ENCODE measurements at regions not wholly inside any gene's neighbourhood (a gene's known extent, or its start where the extent isn't known, plus 50 kb on each side); places are given as distances from the start of the nearest gene placed in this dataset.

GRCh38 chr13:99691552-99691951, 190.3 kb downstream of the TM9SF2 start:
- Histone ChIP-seq H3K9ac (ENCODE audit: insufficient read depth, low read depth, low read length) (no peak overlapping the region), H3K79me2 (ENCODE audit: insufficient read depth, low read length) (no peaks in the 10 kb centered on the region), H3K4me2 (ENCODE audit: low read depth, low read length) (no peak overlapping the region), H3K36me3 (replicated peaks in 1 of 2; ENCODE audit: control insufficient read depth in 1 of 2, insufficient read depth in 2 of 2, low read length in 2 of 2) (no peaks in the 10 kb centered on the region), H3K9me3 (ENCODE audit: low read length) (no peaks in the 10 kb centered on the region), H4K20me1 (ENCODE audit: insufficient read depth, low read length) (no peaks in the 10 kb centered on the region), H3K27ac (ENCODE audit: extremely low read length, insufficient read depth, low read length) (no peak overlapping the region), H3K27me3 (ENCODE audit: control insufficient read depth in 1 of 2, insufficient read depth in 2 of 2, low read length in 2 of 2) (no peaks in the 10 kb centered on the region), H3K4me1 (ENCODE audit: insufficient read depth, low read length) (peaks cover 23% of the 10 kb centered on the region), H3K4me3 (replicated peaks in 1 of 3; ENCODE audit: insufficient read depth in 1 of 3, low read depth in 2 of 3, low read length in 3 of 3) (no peak overlapping the region), H2AFZ (ENCODE audit: low read length) (no peak overlapping the region)
- no TSS peak for BruUV-seq (replicated peaks)
- DNase-seq (ENCODE audit: low spot score) (no peak), ATAC-seq (no peak), FAIRE-seq (no peak)
- intact Hi-C loops (cut with micrococcal nuclease; ENCODE audit: unreplicated experiment) (no loop called here), in situ Hi-C loops (cut with HindIII; ENCODE audit: extremely low pct_ligation_motif_present, low pct_unique_long_range_greater_than_20kb) (no loop called here)
- 88% methylated on average over 7 of the region's 7 CpGs for WGBS (ENCODE audit: low lambda C conversion rate)
- POLR2A ChIA-PET: no interaction called here
- TF ChIP-seq NONO (IDR thresholded peaks at IDR 0.05) (no peak), NONO (CRISPR knock-in tag; conservative IDR thresholded peaks at IDR 0.05) (no peak), MXD4 (CRISPR knock-in tag; IDR thresholded peaks at IDR 0.05) (no peak), ZNF260 (CRISPR knock-in tag; IDR thresholded peaks at IDR 0.05; ENCODE audit: borderline replicate concordance, low read depth) (no peak), ZNF562 (CRISPR knock-in tag; IDR thresholded peaks at IDR 0.05; ENCODE audit: borderline replicate concordance) (no peak), KLF15 (CRISPR knock-in tag; IDR thresholded peaks at IDR 0.05; ENCODE audit: borderline replicate concordance) (no peak), ERF (CRISPR knock-in tag; IDR thresholded peaks at IDR 0.05) (no peak)
- TF ChIP-seq, protein P1, sequence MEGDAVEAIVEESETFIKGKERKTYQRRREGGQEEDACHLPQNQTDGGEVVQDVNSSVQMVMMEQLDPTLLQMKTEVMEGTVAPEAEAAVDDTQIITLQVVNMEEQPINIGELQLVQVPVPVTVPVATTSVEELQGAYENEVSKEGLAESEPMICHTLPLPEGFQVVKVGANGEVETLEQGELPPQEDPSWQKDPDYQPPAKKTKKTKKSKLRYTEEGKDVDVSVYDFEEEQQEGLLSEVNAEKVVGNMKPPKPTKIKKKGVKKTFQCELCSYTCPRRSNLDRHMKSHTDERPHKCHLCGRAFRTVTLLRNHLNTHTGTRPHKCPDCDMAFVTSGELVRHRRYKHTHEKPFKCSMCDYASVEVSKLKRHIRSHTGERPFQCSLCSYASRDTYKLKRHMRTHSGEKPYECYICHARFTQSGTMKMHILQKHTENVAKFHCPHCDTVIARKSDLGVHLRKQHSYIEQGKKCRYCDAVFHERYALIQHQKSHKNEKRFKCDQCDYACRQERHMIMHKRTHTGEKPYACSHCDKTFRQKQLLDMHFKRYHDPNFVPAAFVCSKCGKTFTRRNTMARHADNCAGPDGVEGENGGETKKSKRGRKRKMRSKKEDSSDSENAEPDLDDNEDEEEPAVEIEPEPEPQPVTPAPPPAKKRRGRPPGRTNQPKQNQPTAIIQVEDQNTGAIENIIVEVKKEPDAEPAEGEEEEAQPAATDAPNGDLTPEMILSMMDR (CRISPR knock-in tag; IDR thresholded peaks at IDR 0.05): no peak
- CTCF ChIA-PET (ENCODE audit: low intra/inter-chr PET ratio, low total read pairs): no interaction called here
